BE2C (cell line): ENCODE measurements at regions not wholly inside any gene's neighbourhood (a gene's known extent, or its start where the extent isn't known, plus 50 kb on each side); places are given as distances from the start of the nearest gene placed in this dataset.

Experiments
- DNase-seq: peaks from one replicate; pipeline ENCODE4 v3.0.0-alpha.2; 2020
- H3K27me3 ChIP-seq: fragments of 250-450 bp; sonication (Bioruptor Pico); 2 replicates; pipeline ENCODE4 v1.5.1; 2020; ENCODE audit warnings: mild to moderate bottlenecking
- H3K36me3 ChIP-seq: fragments of 250-450 bp; sonication (Bioruptor Pico); 2 replicates; pipeline ENCODE4 v1.5.1; 2020; ENCODE audit warnings: mild to moderate bottlenecking
- H3K4me1 ChIP-seq: fragments of 250-450 bp; sonication (Bioruptor Pico); 2 replicates; pipeline ENCODE4 v1.5.1; 2020
- H3K4me3 ChIP-seq: 2 replicates; pipeline ENCODE4 v1.5.1; 2011; ENCODE audit warnings: low read depth, low read length
- H3K9me3 ChIP-seq: fragments of 250-450 bp; sonication (Bioruptor Pico); 2 replicates; pipeline ENCODE4 v1.5.1; 2020
- TF ChIP-seq, protein P1 (sequence below): IDR thresholded peaks from 2 replicates; pipeline ENCODE4 v1.5.1; 2012; ENCODE audit warnings: mild to moderate bottlenecking, low read depth, low read length

DNA sequence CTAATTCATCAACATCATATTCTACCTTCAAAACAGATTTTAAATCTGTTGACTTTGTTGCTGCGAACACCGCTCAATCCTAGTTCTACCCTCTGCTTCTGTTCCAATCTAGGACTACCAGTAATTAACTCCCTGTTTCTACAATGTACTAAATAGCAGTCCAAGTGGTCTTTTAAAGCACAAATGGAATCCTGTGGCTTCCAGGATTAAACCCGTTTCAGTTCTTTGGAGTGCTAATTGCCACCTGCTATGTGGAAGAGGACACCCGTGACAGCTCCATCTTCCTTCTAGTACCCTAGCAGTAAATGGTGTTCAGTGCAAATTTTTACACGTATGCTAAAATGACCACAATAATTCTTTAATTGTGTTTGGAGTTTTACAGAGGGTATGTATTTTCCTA is 232.1 kb downstream of the TDRD3 start:
- Histone ChIP-seq H3K4me1 (no peaks in the 10 kb centered on the region), H3K27me3 (peaks cover 15% of the 10 kb centered on the region), H3K4me3 (no peak overlapping the region), H3K9me3 (no peaks in the 10 kb centered on the region), H3K36me3 (no peaks in the 10 kb centered on the region)
- TF ChIP-seq, protein P1, sequence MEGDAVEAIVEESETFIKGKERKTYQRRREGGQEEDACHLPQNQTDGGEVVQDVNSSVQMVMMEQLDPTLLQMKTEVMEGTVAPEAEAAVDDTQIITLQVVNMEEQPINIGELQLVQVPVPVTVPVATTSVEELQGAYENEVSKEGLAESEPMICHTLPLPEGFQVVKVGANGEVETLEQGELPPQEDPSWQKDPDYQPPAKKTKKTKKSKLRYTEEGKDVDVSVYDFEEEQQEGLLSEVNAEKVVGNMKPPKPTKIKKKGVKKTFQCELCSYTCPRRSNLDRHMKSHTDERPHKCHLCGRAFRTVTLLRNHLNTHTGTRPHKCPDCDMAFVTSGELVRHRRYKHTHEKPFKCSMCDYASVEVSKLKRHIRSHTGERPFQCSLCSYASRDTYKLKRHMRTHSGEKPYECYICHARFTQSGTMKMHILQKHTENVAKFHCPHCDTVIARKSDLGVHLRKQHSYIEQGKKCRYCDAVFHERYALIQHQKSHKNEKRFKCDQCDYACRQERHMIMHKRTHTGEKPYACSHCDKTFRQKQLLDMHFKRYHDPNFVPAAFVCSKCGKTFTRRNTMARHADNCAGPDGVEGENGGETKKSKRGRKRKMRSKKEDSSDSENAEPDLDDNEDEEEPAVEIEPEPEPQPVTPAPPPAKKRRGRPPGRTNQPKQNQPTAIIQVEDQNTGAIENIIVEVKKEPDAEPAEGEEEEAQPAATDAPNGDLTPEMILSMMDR: no peak
- DNase-seq: no peak

DNA sequence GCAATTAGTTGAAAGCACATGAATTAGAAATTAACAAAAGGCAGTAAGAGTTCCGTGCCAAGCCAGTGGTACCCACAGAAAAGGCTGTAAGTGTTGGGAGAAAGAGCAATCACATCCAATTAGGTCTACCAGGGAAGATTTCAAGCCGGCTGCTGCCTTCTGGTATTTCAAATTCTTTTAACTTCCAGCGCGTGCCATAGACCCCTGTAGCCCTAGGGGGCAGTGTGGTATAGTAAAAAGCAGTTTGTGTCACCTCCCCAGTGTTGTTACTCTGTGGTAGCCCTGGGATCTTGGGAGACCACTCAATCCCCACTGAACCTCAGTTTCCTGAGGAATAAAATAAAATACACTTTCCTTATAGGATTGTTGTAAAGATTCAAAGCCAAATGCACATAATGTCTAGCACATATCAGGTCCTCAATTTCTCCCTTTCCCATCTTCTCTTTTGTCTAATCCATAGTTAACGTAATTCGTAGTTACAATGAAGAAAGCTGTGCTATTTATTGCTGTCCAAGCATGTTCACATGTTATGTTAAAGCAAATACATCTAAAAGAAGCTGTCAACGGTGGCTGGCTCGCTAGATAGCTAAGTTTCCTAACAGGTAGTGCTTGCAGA is 230.2 kb downstream of the TDRD3 start:
- H3K27me3 ChIP-seq: peaks cover 4% of the 10 kb centered on the region
- no peaks in the 10 kb centered on the region for H3K9me3 ChIP-seq
- TF ChIP-seq, protein P1: peak; percentile 84
- DNase-seq: peak; percentile 64
- H3K4me3 ChIP-seq: no peak overlapping the region
- no peaks in the 10 kb centered on the region for H3K4me1 ChIP-seq
- H3K36me3 ChIP-seq: no peaks in the 10 kb centered on the region
